ENCODE measurements at regions not wholly inside any gene's neighbourhood (a gene's known extent, or its start where the extent isn't known, plus 50 kb on each side); places are given as distances from the start of the nearest gene placed in this dataset.

GRCh38 chr1:115184260-115184950, 95.1 kb upstream of the TSPAN2 start:
- H3K4me3 ChIP-seq, result peak overlapping the region; percentile 46
- intact Hi-C loops (cut with micrococcal nuclease), result no loop called here
- no peaks in the 10 kb centered on the region for H3K36me3 ChIP-seq
- peaks cover 51% of the 10 kb centered on the region for H3K4me1 ChIP-seq
- H3K27me3 ChIP-seq (ENCODE audit: low read depth), result no peaks in the 10 kb centered on the region
- H3K9me3 ChIP-seq (replicated peaks), result no peaks in the 10 kb centered on the region
- peak; percentile 34 for TF ChIP-seq CTCF (IDR thresholded peaks at IDR 0.05; ENCODE audit: borderline replicate concordance)
- no peak for DNase-seq
- H3K27ac ChIP-seq (replicated peaks), result peak overlapping the region; percentile 92

- H3K4me3 ChIP-seq, result no peak overlapping the region
- no peaks in the 10 kb centered on the region for H3K36me3 ChIP-seq
- peaks cover 54% of the 10 kb centered on the region for H3K4me1 ChIP-seq
- DNase-seq, result peak; percentile 30
- no peaks in the 10 kb centered on the region for H3K27me3 ChIP-seq (ENCODE audit: low read depth)
- peak overlapping the region; percentile 92 for H3K27ac ChIP-seq (replicated peaks)
- intact Hi-C loops (cut with micrococcal nuclease), result no loop called here
- no peaks in the 10 kb centered on the region for H3K9me3 ChIP-seq (replicated peaks)
- no peak for TF ChIP-seq CTCF (IDR thresholded peaks at IDR 0.05; ENCODE audit: borderline replicate concordance)
Observed at GRCh38 chr1:115183721-115184259, 94.5 kb upstream of the TSPAN2 start.

GRCh38 chr1:115183158-115183557, 93.9 kb upstream of the TSPAN2 start:
- Histone ChIP-seq H3K36me3 (no peaks in the 10 kb centered on the region), H3K4me1 (peaks cover 54% of the 10 kb centered on the region), H3K9me3 (replicated peaks) (no peaks in the 10 kb centered on the region), H3K4me3 (no peak overlapping the region), H3K27me3 (ENCODE audit: low read depth) (no peaks in the 10 kb centered on the region), H3K27ac (replicated peaks) (peak overlapping the region; percentile 92)
- no peak for TF ChIP-seq CTCF (IDR thresholded peaks at IDR 0.05; ENCODE audit: borderline replicate concordance)
- DNase-seq, result no peak
- intact Hi-C loops (cut with micrococcal nuclease), result no loop called here

- intact Hi-C loops (cut with micrococcal nuclease), result no loop called here
- DNase-seq, result no peak
- H3K27ac ChIP-seq (replicated peaks), result peak overlapping the region; percentile 92
Observed at GRCh38 chr1:115182012-115182715, 92.9 kb upstream of the TSPAN2 start.

GRCh38 chr1:115181231-115181630, 91.9 kb upstream of the TSPAN2 start:
- intact Hi-C loops (cut with micrococcal nuclease), result no loop called here
- Histone ChIP-seq H3K9me3 (replicated peaks) (no peaks in the 10 kb centered on the region), H3K4me1 (peaks cover 53% of the 10 kb centered on the region), H3K27me3 (ENCODE audit: low read depth) (no peaks in the 10 kb centered on the region), H3K36me3 (no peaks in the 10 kb centered on the region), H3K27ac (replicated peaks) (no peak overlapping the region), H3K4me3 (no peak overlapping the region)
- no peak for DNase-seq
- TF ChIP-seq CTCF (IDR thresholded peaks at IDR 0.05; ENCODE audit: borderline replicate concordance), result no peak

More at GRCh38 chr1:115182012-115182715, 92.9 kb upstream of the TSPAN2 start:
- no peak for TF ChIP-seq CTCF (IDR thresholded peaks at IDR 0.05; ENCODE audit: borderline replicate concordance)
- Histone ChIP-seq H3K4me1 (peaks cover 54% of the 10 kb centered on the region), H3K27me3 (ENCODE audit: low read depth) (no peaks in the 10 kb centered on the region), H3K4me3 (no peak overlapping the region), H3K36me3 (no peaks in the 10 kb centered on the region), H3K9me3 (replicated peaks) (no peaks in the 10 kb centered on the region)

All from left ventricle myocardium inferior (tissue), 1 donor.